Epithelial cell of proximal tubule (primary cell): ENCODE measurements at regions not wholly inside any gene's neighbourhood (a gene's known extent, or its start where the extent isn't known, plus 50 kb on each side); places are given as distances from the start of the nearest gene placed in this dataset.

ENCODE experiments used
- DNase-seq: peaks from one replicate; pipeline ENCODE4 v3.0.0-alpha.2; 2011; ENCODE audit warnings: low read depth
- H3K4me3 ChIP-seq: 2 replicates; pipeline ENCODE4 v1.5.1; 2011; ENCODE audit warnings: low read depth, mild to moderate bottlenecking, low read length
- CTCF ChIP-seq: conservative IDR thresholded peaks from 2 replicates; pipeline ENCODE4 v1.5.1; 2012; ENCODE audit warnings: low read depth, mild to moderate bottlenecking, low read length

- H3K4me3 ChIP-seq = no peak overlapping the region
- no peak for TF ChIP-seq CTCF
- no peak for DNase-seq
Observed at GRCh38 chr22:26732284-26732683, 74.9 kb downstream of the MIAT start.

- TF ChIP-seq CTCF = no peak
- no peak for DNase-seq
- H3K4me3 ChIP-seq = no peak overlapping the region
Observed at GRCh38 chr22:26734339-26735018, 77.1 kb downstream of the MIAT start.

GRCh38 chr22:26735019-26735409 lies 77.6 kb downstream of the MIAT start:
- no peak overlapping the region for H3K4me3 ChIP-seq
- no peak for DNase-seq
- TF ChIP-seq CTCF = no peak

GRCh38 chr22:26737262-26737661 lies 79.9 kb downstream of the MIAT start:
- TF ChIP-seq CTCF = no peak
- no peak overlapping the region for H3K4me3 ChIP-seq
- no peak for DNase-seq

- no peak for DNase-seq
Observed at GRCh38 chr22:26740253-26740652, 82.9 kb downstream of the MIAT start.

GRCh38 chr22:26743149-26743548 lies 85.8 kb downstream of the MIAT start:
- no peak overlapping the region for H3K4me3 ChIP-seq
- no peak for TF ChIP-seq CTCF
- DNase-seq = no peak

More at GRCh38 chr22:26740253-26740652, 82.9 kb downstream of the MIAT start:
- TF ChIP-seq CTCF = no peak
- no peak overlapping the region for H3K4me3 ChIP-seq
